ENCODE measurements at regions not wholly inside any gene's neighbourhood (a gene's known extent, or its start where the extent isn't known, plus 50 kb on each side); places are given as distances from the start of the nearest gene placed in this dataset.
"Not testable (repeated sequence)": the region's sequence is repeated elsewhere in the genome, so short reads cannot be mapped to it uniquely, and the experiment has no call there.

GRCh38 chr3:176193032-176193730 lies 1004.1 kb downstream of the TBL1XR1 start:
- no peak for DNase-seq (ENCODE audit: low spot score)

DNA sequence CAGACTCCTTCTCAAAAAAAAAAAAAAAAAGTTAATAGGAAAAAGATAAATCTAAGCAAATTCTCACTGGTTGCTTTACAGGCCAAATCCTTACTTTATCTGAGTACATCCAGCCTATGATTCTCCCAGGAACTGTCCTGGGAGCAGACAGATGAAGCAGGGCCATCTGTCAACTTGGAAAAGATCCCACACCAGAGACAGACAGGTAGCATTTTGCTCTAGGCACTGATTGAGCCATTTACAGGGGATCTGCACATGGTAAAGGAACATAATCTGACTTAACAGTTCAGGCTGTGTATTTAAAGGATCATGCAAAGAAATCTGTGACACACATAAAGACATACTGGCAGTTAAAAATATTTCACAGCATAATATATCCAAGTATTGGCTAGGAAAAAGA lies 1006.5 kb downstream of the TBL1XR1 start:
- DNase-seq (ENCODE audit: low spot score), result no peak

GRCh38 chr3:176183181-176183580 lies 1014.1 kb downstream of the TBL1XR1 start:
- DNase-seq (ENCODE audit: low spot score), result no peak

GRCh38 chr3:176174060-176174459 lies 1023.2 kb downstream of the TBL1XR1 start:
- DNase-seq (ENCODE audit: low spot score), result no peak

- DNase-seq (ENCODE audit: low spot score), result no peak
Observed at GRCh38 chr3:176172492-176172891, 1024.8 kb downstream of the TBL1XR1 start.

DNA sequence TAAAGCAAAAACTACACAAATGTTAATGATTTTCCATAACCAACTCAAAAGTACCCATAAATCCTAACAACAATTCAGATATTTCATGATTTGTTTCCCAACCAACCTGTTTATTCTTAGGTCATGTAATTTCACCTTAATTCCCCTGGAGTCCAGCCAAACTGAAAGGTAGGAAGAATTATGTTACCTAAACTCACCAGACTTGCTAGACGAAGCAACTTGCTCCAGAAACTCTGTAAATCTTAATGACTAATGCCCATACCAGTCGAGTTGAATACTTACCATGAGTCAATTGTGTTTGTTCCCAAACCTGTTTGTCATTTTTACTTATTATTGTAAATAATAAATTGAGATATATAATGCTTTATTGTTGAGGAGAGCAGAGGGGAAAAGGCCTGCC lies 1030.0 kb downstream of the TBL1XR1 start:
- no peak for DNase-seq (ENCODE audit: low spot score)

DNA sequence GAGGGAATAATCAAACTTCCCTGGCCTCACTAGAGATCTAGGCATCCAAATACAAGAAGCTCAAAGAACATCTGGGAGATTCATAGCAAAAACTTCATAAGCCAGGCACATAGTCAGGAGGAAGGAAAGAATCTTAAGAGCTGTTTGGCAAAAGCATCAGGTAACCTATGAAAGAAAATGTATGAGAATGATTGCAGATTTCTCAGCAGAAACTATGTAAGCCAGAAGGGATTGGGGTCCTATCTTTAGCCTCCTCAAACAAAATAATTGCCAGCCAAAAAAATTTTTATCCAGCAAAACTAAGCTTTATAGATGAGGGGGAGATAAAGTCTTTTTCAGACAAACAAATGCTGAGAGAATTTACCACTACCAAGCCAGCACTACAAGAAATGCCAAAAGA lies 1036.3 kb downstream of the TBL1XR1 start:
- no peak for DNase-seq (ENCODE audit: low spot score)

- DNase-seq (ENCODE audit: low spot score), result no peak
Observed at GRCh38 chr3:176159796-176160195, 1037.5 kb downstream of the TBL1XR1 start.

DNA sequence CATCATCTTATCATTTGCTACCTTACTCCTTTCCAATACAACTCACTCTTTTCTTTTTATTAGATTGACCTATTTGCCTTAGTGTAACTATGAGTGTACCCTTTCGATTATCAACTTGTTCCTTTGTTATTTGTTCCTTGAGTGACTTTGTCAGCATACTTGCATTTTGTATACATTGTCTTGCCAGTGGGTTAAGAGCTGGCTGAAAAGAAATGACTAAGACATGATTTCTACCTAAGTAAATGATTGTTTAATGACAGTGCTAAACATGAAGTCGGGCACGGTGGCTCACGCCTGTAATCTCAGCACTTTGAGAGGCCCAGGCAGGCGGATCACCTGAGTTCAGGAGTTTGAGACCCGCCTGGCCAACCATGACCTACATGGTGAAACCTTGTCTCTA lies 1042.3 kb downstream of the TBL1XR1 start:
- no peak for DNase-seq (ENCODE audit: low spot score)

DNA sequence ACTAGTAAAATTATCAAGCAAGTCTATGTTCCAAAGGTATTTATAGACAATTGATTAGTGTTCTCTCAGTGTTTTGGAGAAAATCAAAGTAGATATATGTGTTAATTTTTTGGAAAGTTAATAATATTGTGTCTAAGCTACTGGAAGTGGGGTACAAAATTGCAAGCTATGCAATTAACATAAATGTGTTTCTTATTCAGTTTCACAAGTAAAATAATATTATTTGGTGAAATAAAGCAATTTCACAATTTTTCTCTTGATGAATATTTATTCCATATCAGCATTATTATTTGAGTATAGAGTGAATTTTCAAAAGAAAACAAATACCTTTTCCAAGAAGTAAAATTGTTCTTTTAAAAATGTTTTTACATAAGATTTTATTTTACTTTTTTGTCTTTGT lies 1047.7 kb downstream of the TBL1XR1 start:
- no peak for DNase-seq (ENCODE audit: low spot score)

DNA sequence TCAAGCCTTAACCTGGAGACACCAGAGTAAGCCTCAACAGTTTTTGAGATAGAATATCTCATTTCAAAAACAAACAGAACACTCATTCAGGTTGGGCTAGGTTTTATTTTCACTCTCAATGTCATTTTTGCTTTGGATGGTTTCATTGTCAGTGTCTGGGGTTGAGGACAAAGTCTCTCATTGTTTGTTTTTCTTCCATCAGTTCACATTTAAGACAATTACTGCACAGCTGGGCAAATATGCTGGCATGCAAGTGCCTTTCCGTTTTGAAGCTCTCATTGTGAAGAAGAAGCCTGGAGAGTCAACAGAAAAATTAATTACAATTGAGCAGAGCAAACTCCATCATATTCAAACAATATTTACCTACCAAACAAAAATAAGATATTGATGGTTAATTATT lies 1050.0 kb downstream of the TBL1XR1 start:
- DNase-seq (ENCODE audit: low spot score), result no peak

DNA sequence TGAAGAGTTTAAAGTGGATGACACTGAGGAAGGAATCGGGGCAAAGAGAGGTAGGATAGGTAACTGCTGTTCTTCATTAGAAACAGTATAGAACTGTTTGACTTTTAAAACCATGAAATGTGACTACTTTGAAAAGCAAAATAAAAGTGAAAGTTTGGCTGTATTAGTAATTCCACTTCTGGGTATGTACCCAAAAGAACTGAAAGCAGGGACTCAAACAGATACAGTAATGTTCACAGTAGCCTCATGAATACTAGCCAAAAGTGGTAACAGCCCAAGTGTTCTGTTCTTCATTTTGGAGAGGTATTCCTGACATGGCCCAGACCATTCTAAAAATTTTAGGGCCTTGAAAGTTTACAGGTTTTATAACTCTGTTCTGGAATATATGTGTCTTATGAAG lies 1055.4 kb downstream of the TBL1XR1 start:
- DNase-seq (ENCODE audit: low spot score), result no peak

DNA sequence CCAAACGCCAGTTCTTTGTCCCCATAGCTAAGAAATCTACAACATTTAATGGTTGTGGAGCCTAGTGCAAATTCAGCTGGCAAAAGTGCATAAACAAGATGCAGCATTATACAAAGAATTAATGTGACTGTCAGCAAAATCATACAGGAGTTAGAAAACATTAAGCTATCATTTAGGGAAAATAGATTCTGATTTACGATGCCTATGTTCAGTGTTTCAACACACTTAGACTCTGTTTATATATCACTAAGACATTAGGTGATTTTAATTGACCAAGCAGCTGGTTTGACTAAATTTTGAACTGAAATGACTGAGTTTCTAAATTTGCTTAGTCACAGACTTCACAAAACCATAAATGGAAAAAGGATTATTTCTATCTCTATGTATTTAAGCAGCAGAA lies 1076.8 kb downstream of the TBL1XR1 start:
- no peak for DNase-seq (ENCODE audit: low spot score)

DNA sequence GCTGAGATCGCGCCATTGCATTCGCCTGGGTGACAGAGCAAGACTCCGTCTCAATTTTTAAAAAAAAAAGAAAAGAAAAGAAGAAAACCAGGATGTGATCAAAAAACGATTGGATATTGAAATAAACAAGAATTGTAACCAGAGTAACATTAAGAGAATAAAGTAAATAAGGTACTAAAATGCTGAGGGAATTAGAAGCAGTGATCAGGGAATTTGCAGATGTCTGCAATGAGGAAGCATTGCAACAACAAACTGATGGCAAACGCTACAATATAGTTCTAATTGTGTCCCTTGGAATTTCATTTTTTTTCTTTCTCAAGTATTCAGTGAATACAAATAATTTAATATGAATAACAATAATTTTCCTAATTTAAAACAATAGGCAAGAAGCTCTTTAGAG lies 1077.5 kb downstream of the TBL1XR1 start:
- no peak for DNase-seq (ENCODE audit: low spot score)

- DNase-seq (ENCODE audit: low spot score), result no peak
Observed at GRCh38 chr3:176106380-176106779, 1090.9 kb downstream of the TBL1XR1 start.

GRCh38 chr3:176097027-176097426 lies 1100.3 kb downstream of the TBL1XR1 start:
- DNase-seq (ENCODE audit: low spot score), result no peak

GRCh38 chr3:176093892-176094291 lies 1103.4 kb downstream of the TBL1XR1 start:
- DNase-seq (ENCODE audit: low spot score), result not testable (repeated sequence)

GRCh38 chr3:176090727-176091126 lies 1106.6 kb downstream of the TBL1XR1 start:
- no peak for DNase-seq (ENCODE audit: low spot score)

- DNase-seq (ENCODE audit: low spot score), result no peak
Observed at GRCh38 chr3:176088962-176089383, 1108.3 kb downstream of the TBL1XR1 start.

DNA sequence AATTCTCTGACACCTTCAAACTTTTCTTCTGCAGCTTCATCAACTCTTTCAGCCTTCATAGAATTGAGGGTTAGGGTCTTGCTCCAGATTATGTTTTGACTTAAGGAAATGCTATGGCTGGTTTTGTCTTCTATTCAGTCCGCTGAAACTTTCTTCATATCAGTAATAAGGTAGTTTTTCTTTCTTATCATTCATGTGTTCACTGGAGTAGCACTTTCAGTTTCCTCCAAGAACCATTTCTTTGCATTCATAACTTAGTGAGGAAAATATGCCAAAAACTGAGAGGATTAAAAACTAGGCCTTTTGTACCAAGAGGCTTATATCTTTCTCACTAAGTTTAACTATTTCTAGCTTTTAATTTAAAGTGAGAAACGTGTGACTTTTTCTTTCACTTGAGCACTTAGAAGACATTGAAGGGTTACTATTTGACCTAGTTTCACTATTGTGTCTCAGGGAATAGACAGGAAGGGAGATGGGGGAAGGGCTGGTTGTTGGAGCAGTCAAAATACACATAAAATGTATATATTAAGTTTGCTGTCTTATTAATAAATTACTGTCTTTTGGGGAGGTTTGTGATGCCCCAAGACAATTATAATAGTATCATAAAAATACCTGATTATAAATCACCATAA lies 1110.1 kb downstream of the TBL1XR1 start:
- no peak for DNase-seq (ENCODE audit: low spot score)

- DNase-seq (ENCODE audit: low spot score), result no peak
Observed at GRCh38 chr3:176079785-176080184, 1117.5 kb downstream of the TBL1XR1 start.

DNA sequence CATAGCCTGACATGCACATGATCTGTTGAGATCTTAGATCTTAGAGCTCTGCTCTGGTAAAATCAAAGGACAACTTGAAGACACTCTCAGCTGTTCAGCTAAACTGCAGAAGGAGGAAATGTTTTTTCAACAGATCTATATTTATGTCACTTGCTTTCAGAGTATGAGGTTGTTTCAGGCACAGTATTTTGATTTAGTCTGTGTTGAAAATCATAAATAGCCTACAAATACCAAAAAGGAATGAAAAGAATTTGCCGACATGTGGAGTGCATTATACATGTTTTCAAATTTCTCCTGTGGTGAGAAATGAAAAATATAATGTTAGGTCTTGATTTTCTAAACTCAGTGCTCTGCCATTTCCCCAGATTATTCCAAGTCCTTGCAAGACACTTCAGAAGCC lies 1118.4 kb downstream of the TBL1XR1 start:
- no peak for DNase-seq (ENCODE audit: low spot score)

- DNase-seq (ENCODE audit: low spot score), result no peak
Observed at GRCh38 chr3:176075491-176075890, 1121.8 kb downstream of the TBL1XR1 start.

- DNase-seq (ENCODE audit: low spot score), result no peak
Observed at GRCh38 chr3:176075046-176075445, 1122.2 kb downstream of the TBL1XR1 start.

Data from ecto neural progenitor cell (in vitro differentiated cells).